ENCODE measurements at regions not wholly inside any gene's neighbourhood (a gene's known extent, or its start where the extent isn't known, plus 50 kb on each side); places are given as distances from the start of the nearest gene placed in this dataset.

GRCh38 chr18:25866331-25866730 lies 224.1 kb downstream of the SS18 start:
- H2AFZ ChIP-seq (ENCODE audit: low read depth, low read length) = no peak overlapping the region
- ATAC-seq (ENCODE audit: insufficient read depth, low read depth) = no peak
- no peaks in the 10 kb centered on the region for H3K4me1 ChIP-seq (ENCODE audit: insufficient read depth, low read length)
- H3K9me3 ChIP-seq (ENCODE audit: insufficient read depth, low read length, severe bottlenecking) = no peaks in the 10 kb centered on the region
- H3K79me2 ChIP-seq (ENCODE audit: insufficient read depth, low read length) = no peaks in the 10 kb centered on the region
- H3K27ac ChIP-seq (ENCODE audit: low read length) = no peak overlapping the region
- H3K9ac ChIP-seq (ENCODE audit: low read depth, low read length) = no peak overlapping the region
- H4K20me1 ChIP-seq (ENCODE audit: insufficient read depth, low read length) = no peaks in the 10 kb centered on the region
- no peaks in the 10 kb centered on the region for H3K36me3 ChIP-seq (ENCODE audit: insufficient read depth, low read length)
- no peak for DNase-seq
- TF ChIP-seq EZH2 (IDR thresholded peaks at IDR 0.05; ENCODE audit: borderline replicate concordance, low read depth, low read length, severe bottlenecking) (no peak), CTCF (IDR thresholded peaks at IDR 0.05; ENCODE audit: borderline replicate concordance, extremely low read depth, low read length, poor library complexity, severe bottlenecking) (no peak)
- no peak overlapping the region for H3K4me2 ChIP-seq (ENCODE audit: insufficient read depth, low read length)
- no peak overlapping the region for H3K4me3 ChIP-seq (ENCODE audit: low read depth in 1 of 2, low read length in 2 of 2)
- H3K27me3 ChIP-seq (ENCODE audit: insufficient read depth, low read length, poor library complexity) = peaks cover 6% of the 10 kb centered on the region

- no peaks in the 10 kb centered on the region for H3K4me1 ChIP-seq (ENCODE audit: insufficient read depth, low read length)
- no peak overlapping the region for H2AFZ ChIP-seq (ENCODE audit: low read depth, low read length)
- ATAC-seq (ENCODE audit: insufficient read depth, low read depth) (no peak), DNase-seq (no peak)
- H3K9ac ChIP-seq (ENCODE audit: low read depth, low read length) = no peak overlapping the region
- TF ChIP-seq CTCF (IDR thresholded peaks at IDR 0.05; ENCODE audit: borderline replicate concordance, extremely low read depth, low read length, poor library complexity, severe bottlenecking) = no peak
- TF ChIP-seq EZH2 (IDR thresholded peaks at IDR 0.05; ENCODE audit: borderline replicate concordance, low read depth, low read length, severe bottlenecking) = no peak
- H3K4me2 ChIP-seq (ENCODE audit: insufficient read depth, low read length) = no peak overlapping the region
- no peaks in the 10 kb centered on the region for H4K20me1 ChIP-seq (ENCODE audit: insufficient read depth, low read length)
- no peaks in the 10 kb centered on the region for H3K9me3 ChIP-seq (ENCODE audit: insufficient read depth, low read length, severe bottlenecking)
- H3K79me2 ChIP-seq (ENCODE audit: insufficient read depth, low read length) = no peaks in the 10 kb centered on the region
- no peak overlapping the region for H3K27ac ChIP-seq (ENCODE audit: low read length)
- H3K4me3 ChIP-seq (ENCODE audit: low read depth in 1 of 2, low read length in 2 of 2) = no peak overlapping the region
- H3K27me3 ChIP-seq (ENCODE audit: insufficient read depth, low read length, poor library complexity) = peaks cover 9% of the 10 kb centered on the region
- no peaks in the 10 kb centered on the region for H3K36me3 ChIP-seq (ENCODE audit: insufficient read depth, low read length)
Observed at GRCh38 chr18:25862881-25863600, 227.4 kb downstream of the SS18 start.

GRCh38 chr18:25853691-25854433 lies 236.6 kb downstream of the SS18 start:
- Histone ChIP-seq H3K36me3 (ENCODE audit: insufficient read depth, low read length) (no peaks in the 10 kb centered on the region), H3K4me3 (ENCODE audit: low read depth in 1 of 2, low read length in 2 of 2) (no peak overlapping the region), H3K27ac (ENCODE audit: low read length) (no peak overlapping the region), H2AFZ (ENCODE audit: low read depth, low read length) (no peak overlapping the region), H3K4me2 (ENCODE audit: insufficient read depth, low read length) (no peak overlapping the region), H3K9me3 (ENCODE audit: insufficient read depth, low read length, severe bottlenecking) (no peaks in the 10 kb centered on the region), H3K4me1 (ENCODE audit: insufficient read depth, low read length) (no peaks in the 10 kb centered on the region), H4K20me1 (ENCODE audit: insufficient read depth, low read length) (no peaks in the 10 kb centered on the region), H3K27me3 (ENCODE audit: insufficient read depth, low read length, poor library complexity) (no peaks in the 10 kb centered on the region), H3K79me2 (ENCODE audit: insufficient read depth, low read length) (no peaks in the 10 kb centered on the region), H3K9ac (ENCODE audit: low read depth, low read length) (no peak overlapping the region)
- no peak for DNase-seq
- TF ChIP-seq CTCF (IDR thresholded peaks at IDR 0.05; ENCODE audit: borderline replicate concordance, extremely low read depth, low read length, poor library complexity, severe bottlenecking) (no peak), EZH2 (IDR thresholded peaks at IDR 0.05; ENCODE audit: borderline replicate concordance, low read depth, low read length, severe bottlenecking) (no peak)
- no peak for ATAC-seq (ENCODE audit: insufficient read depth, low read depth)
